ENCODE measurements at regions not wholly inside any gene's neighbourhood (a gene's known extent, or its start where the extent isn't known, plus 50 kb on each side); places are given as distances from the start of the nearest gene placed in this dataset.

DNA sequence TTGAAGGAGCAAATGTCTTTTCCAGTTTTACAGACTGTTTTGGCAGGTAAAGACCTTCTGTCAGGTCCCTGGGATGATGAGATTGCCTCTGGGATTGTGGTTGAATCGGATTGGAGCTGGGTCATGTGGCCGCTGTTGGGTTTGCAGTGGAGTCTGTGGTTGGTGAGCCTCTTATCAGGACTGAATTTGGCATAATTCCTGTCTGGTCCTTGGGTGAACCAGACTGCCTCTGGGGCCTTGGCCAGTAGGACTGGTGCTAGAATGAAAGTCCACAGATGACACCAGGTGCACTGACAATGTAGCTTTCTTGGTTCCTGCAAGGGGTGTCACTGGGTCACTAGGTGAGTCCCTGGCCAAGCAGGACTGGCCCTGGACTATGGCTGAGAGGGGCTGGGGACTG, 155.3 kb downstream of the TPH2 start:
- Histone ChIP-seq H3K27ac (no peak overlapping the region), H3K9me3 (peaks cover 0 to 13% (median 0%) of the 10 kb centered on the region in 4 donors), H3K4me1 (no peaks in the 10 kb centered on the region), H3K27me3 (no peaks in the 10 kb centered on the region), H3K4me3 (no peak overlapping the region), H3K36me3 (no peaks in the 10 kb centered on the region)
- 84 to 88% methylated on average over 2 of the region's 2 CpGs for WGBS, 2 donors
- DNase-seq (ENCODE audit: low spot score in 2 of 2) = no peak
- TF ChIP-seq POLR2A (IDR thresholded peaks at IDR 0.05) (no peak), EP300 (IDR thresholded peaks at IDR 0.05) (no peak)
- TF ChIP-seq, protein P1, sequence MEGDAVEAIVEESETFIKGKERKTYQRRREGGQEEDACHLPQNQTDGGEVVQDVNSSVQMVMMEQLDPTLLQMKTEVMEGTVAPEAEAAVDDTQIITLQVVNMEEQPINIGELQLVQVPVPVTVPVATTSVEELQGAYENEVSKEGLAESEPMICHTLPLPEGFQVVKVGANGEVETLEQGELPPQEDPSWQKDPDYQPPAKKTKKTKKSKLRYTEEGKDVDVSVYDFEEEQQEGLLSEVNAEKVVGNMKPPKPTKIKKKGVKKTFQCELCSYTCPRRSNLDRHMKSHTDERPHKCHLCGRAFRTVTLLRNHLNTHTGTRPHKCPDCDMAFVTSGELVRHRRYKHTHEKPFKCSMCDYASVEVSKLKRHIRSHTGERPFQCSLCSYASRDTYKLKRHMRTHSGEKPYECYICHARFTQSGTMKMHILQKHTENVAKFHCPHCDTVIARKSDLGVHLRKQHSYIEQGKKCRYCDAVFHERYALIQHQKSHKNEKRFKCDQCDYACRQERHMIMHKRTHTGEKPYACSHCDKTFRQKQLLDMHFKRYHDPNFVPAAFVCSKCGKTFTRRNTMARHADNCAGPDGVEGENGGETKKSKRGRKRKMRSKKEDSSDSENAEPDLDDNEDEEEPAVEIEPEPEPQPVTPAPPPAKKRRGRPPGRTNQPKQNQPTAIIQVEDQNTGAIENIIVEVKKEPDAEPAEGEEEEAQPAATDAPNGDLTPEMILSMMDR (IDR thresholded peaks at IDR 0.05) = no peak

DNA sequence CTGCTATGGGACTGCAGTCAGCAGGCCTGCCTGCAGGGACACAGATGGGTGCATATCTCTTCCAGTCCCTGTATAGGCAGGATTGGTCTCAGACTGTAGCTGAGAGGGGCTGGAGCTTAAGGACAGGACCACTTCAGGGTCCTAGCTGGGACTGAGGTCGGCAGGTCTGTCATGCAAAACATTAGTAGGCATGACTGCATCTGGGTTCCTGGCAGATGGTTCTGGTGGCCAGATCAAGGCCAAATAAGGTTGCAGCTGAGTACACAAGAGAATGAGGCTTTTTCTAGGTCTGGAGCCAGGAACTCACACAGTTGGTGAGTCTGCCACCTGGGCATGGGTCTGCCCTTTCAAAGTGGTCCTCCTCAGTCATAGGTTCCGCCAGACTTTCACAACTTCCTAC, 155.8 kb downstream of the TPH2 start:
- no peaks in the 10 kb centered on the region for H3K36me3 ChIP-seq
- no peaks in the 10 kb centered on the region for H3K4me1 ChIP-seq
- 81 to 87% methylated on average over 2 of the region's 2 CpGs for WGBS, 2 donors
- peaks cover 0 to 13% (median 0%) of the 10 kb centered on the region in 4 donors for H3K9me3 ChIP-seq
- DNase-seq (ENCODE audit: low spot score in 2 of 2) = no peak
- TF ChIP-seq POLR2A (IDR thresholded peaks at IDR 0.05) (no peak), EP300 (IDR thresholded peaks at IDR 0.05) (no peak)
- TF ChIP-seq, protein P1 (IDR thresholded peaks at IDR 0.05) = no peak
- no peak overlapping the region for H3K27ac ChIP-seq
- H3K27me3 ChIP-seq = no peaks in the 10 kb centered on the region
- H3K4me3 ChIP-seq = no peak overlapping the region

DNA sequence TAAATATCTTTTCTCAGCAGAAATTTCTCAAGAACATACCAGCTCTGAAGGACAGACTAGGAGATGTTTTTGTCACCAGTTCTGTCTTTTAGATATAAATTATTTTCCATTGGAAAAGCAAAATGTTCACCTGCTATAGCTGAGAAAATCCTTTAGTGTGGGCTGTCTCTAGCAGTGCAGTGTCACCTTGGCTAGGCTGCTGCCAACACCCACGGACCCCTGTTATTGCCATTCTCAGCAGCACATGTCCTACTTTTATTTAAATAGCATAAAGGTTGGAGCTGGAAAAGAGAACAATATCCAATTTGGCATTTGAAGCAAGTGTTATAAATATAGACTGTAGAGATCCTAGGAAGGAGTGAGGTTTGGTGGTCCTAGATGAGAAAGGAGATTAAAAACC, 156.4 kb downstream of the TPH2 start:
- Histone ChIP-seq H3K27ac (no peak overlapping the region), H3K27me3 (no peaks in the 10 kb centered on the region), H3K4me3 (no peak overlapping the region), H3K4me1 (no peaks in the 10 kb centered on the region), H3K9me3 (peaks cover 0 to 13% (median 0%) of the 10 kb centered on the region in 4 donors), H3K36me3 (no peaks in the 10 kb centered on the region)
- TF ChIP-seq, protein P1 (IDR thresholded peaks at IDR 0.05) = no peak
- TF ChIP-seq POLR2A (IDR thresholded peaks at IDR 0.05) = no peak
- no peak for TF ChIP-seq EP300 (IDR thresholded peaks at IDR 0.05)
- DNase-seq (ENCODE audit: low spot score in 2 of 2) = no peak
- 81 to 100% methylated on average over 1 of the region's 1 CpG for WGBS, 2 donors

DNA sequence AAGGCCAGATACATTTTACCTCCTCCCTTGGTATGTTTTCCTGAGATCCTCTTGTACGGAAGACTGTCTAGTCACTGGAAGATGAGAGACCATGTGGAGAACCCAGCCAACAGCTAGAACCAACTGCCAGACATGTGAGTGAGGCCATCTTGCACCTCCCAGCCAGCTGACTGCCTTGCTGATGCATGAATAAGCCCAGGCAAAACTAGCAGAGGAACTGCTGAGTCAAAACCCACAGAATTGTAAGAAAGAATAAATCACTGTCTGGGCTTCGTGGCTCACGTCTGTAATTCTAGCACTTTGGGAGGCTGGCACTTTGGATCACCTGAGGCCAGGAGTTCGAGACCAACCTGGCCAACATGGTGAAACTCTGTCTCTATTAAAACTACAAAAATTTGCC, 160.0 kb downstream of the TPH2 start:
- no peaks in the 10 kb centered on the region for H3K4me1 ChIP-seq
- no peak for DNase-seq (ENCODE audit: low spot score in 2 of 2)
- peaks cover 0 to 12% (median 0%) of the 10 kb centered on the region in 4 donors for H3K9me3 ChIP-seq
- H3K4me3 ChIP-seq = no peak overlapping the region
- no peak overlapping the region for H3K27ac ChIP-seq
- H3K36me3 ChIP-seq = no peaks in the 10 kb centered on the region
- no peaks in the 10 kb centered on the region for H3K27me3 ChIP-seq
- TF ChIP-seq, protein P1 (IDR thresholded peaks at IDR 0.05) = no peak
- no peak for TF ChIP-seq EP300 (IDR thresholded peaks at IDR 0.05)
- TF ChIP-seq POLR2A (IDR thresholded peaks at IDR 0.05) = no peak
- WGBS, 2 donors = 69 to 70% methylated on average over 4 of the region's 4 CpGs

DNA sequence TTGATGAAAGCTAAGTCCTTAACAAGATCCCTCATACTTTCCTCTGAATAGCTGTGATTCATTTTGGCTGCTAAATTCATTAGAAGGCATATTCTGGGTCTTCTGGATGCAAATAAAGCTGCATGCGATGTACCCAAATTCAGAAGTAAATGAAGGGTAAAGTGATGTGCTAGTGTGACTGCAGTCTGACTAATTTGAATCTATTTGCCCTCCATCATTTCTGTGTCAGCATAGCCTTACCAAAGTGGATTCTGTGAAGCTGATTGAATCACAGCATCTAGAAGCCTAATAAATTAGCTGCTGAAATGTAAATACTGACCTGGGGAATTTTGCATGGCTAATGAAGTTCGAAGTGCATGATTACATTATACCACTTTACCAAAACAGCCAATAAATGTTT, 162.2 kb downstream of the TPH2 start:
- Histone ChIP-seq H3K27ac (no peak overlapping the region), H3K4me3 (no peak overlapping the region), H3K36me3 (no peaks in the 10 kb centered on the region), H3K9me3 (no peaks in the 10 kb centered on the region), H3K27me3 (no peaks in the 10 kb centered on the region), H3K4me1 (no peaks in the 10 kb centered on the region)
- TF ChIP-seq POLR2A (IDR thresholded peaks at IDR 0.05) = no peak
- TF ChIP-seq EP300 (IDR thresholded peaks at IDR 0.05) = no peak
- TF ChIP-seq, protein P1 (IDR thresholded peaks at IDR 0.05) = no peak
- DNase-seq (ENCODE audit: low spot score in 2 of 2) = no peak
- WGBS, 2 donors = 85 to 92% methylated on average over 2 of the region's 2 CpGs

All from tibial nerve (tissue), 4 donors.